CD14-positive monocyte (primary cell): ENCODE measurements at regions not wholly inside any gene's neighbourhood (a gene's known extent, or its start where the extent isn't known, plus 50 kb on each side); places are given as distances from the start of the nearest gene placed in this dataset.
A peak's percentile ranks its signal among the peaks of the same experiment; 100 is the strongest.

Experiments
- DNase-seq, 3 donors: peaks; one replicate each; pipeline ENCODE4 v3.0.0-alpha.2; 2011 to 2022
- H2AFZ ChIP-seq: 2 replicates; pipeline ENCODE4 v1.6.0; 2012; ENCODE audit warnings: mild to moderate bottlenecking, low read depth, low read length, inconsistent platforms; ENCODE audit not compliant: insufficient read depth, poor library complexity, severe bottlenecking
- H3K27ac ChIP-seq, 2 donors: 1 replicate in 1 of 2; 2 replicates in 1 of 2; pipeline ENCODE4 v1.5.1; 2012 to 2013; ENCODE audit warnings: low read length in 2 of 2, control low read depth in 1 of 2, inconsistent platforms in 1 of 2, low read depth in 1 of 2, mild to moderate bottlenecking in 1 of 2
- H3K27me3 ChIP-seq, 2 donors: one replicate each; pipeline versions ENCODE4 v1.6.0 to v1.6.1; 2011 to 2013; ENCODE audit warnings: low read length in 2 of 2; ENCODE audit not compliant: control insufficient read depth in 2 of 2, insufficient read depth in 2 of 2
- H3K36me3 ChIP-seq, 2 donors: replicated peaks in 1 of 2; 1 replicate in 1 of 2; 2 replicates in 1 of 2; pipeline versions ENCODE4 v1.5.1 to v1.6.1; 2012 to 2013; ENCODE audit warnings: low read length in 2 of 2, control low read depth in 1 of 2, inconsistent platforms in 1 of 2, mild to moderate bottlenecking in 1 of 2; ENCODE audit not compliant: insufficient read depth in 2 of 2, control insufficient read depth in 1 of 2
- H3K4me1 ChIP-seq, 2 donors: 1 replicate in 1 of 2; 2 replicates in 1 of 2; pipeline versions ENCODE4 v1.5.1 to v1.6.1; 2012 to 2013; ENCODE audit warnings: low read length in 2 of 2, control low read depth in 1 of 2, inconsistent platforms in 1 of 2, mild to moderate bottlenecking in 1 of 2, moderate library complexity in 1 of 2; ENCODE audit not compliant: insufficient read depth in 2 of 2, control insufficient read depth in 1 of 2
- H3K4me2 ChIP-seq: replicated peaks from 2 replicates; pipeline ENCODE3; 2012; ENCODE audit warnings: low read length, moderate library complexity, mild to moderate bottlenecking; ENCODE audit not compliant: poor library complexity, severe bottlenecking; ENCODE audit errors: extremely low read depth
- H3K4me3 ChIP-seq, 3 experiments: fragments of 200-600 bp in 1 of 3; sonication (generic) in 1 of 3; replicated peaks in 1 of 3; 1 replicate in 2 of 3; 2 replicates in 1 of 3; pipeline ENCODE4 v1.5.1; 2011 to 2013; ENCODE audit warnings: low read length in 3 of 3, mild to moderate bottlenecking in 3 of 3, control low read depth in 2 of 3, low read depth in 2 of 3, inconsistent platforms in 1 of 3, moderate library complexity in 1 of 3
- H3K79me2 ChIP-seq: 2 replicates; pipeline ENCODE4 v1.6.0; 2012; ENCODE audit warnings: mild to moderate bottlenecking, control low read depth, inconsistent platforms, low read length, moderate library complexity; ENCODE audit not compliant: insufficient read depth
- H3K9ac ChIP-seq: 2 replicates; pipeline ENCODE4 v1.6.0; 2017; ENCODE audit warnings: low read length, mild to moderate bottlenecking; ENCODE audit not compliant: insufficient read depth, poor library complexity, severe bottlenecking
- H3K9me3 ChIP-seq, 2 donors: replicated peaks in 1 of 2; 1 replicate in 1 of 2; 2 replicates in 1 of 2; pipeline versions ENCODE4 v1.5.1 to v1.6.1; 2012 to 2013; ENCODE audit warnings: low read length in 2 of 2, control low read depth in 1 of 2; ENCODE audit not compliant: control insufficient read depth in 1 of 2, insufficient read depth in 1 of 2
- H4K20me1 ChIP-seq: 2 replicates; pipeline ENCODE4 v1.6.0; 2012; ENCODE audit warnings: mild to moderate bottlenecking, low read length, control low read depth, moderate library complexity; ENCODE audit not compliant: insufficient read depth
- H3K27ac Mint-ChIP-seq, 7 donors: one replicate each; pipeline ENCODE4 v1.8.0; 2020; ENCODE audit warnings: mild to moderate bottlenecking in 7 of 7, mixed read lengths in 7 of 7, moderate library complexity in 6 of 7, inconsistent platforms in 2 of 7
- H3K27me3 Mint-ChIP-seq, 3 donors: one replicate each; pipeline ENCODE4 v1.8.0; 2021 to 2022; ENCODE audit warnings: low read depth in 3 of 3, mild to moderate bottlenecking in 3 of 3, mixed read lengths in 3 of 3, moderate library complexity in 3 of 3, inconsistent platforms in 1 of 3
- H3K36me3 Mint-ChIP-seq, 2 donors: one replicate each; pipeline ENCODE4 v1.8.0; 2020; ENCODE audit warnings: mixed read lengths in 2 of 2, inconsistent platforms in 1 of 2, mild to moderate bottlenecking in 1 of 2
- H3K4me1 Mint-ChIP-seq: one replicate; pipeline ENCODE4 v1.8.0; 2020; ENCODE audit warnings: mild to moderate bottlenecking, mixed read lengths
- H3K4me3 Mint-ChIP-seq, 2 donors: one replicate each; pipeline ENCODE4 v1.8.0; 2020; ENCODE audit warnings: mild to moderate bottlenecking in 2 of 2, mixed read lengths in 2 of 2, moderate library complexity in 1 of 2
- H3K9me3 Mint-ChIP-seq, 7 donors: one replicate each; pipeline ENCODE4 v1.8.0; 2020 to 2022; ENCODE audit warnings: mixed read lengths in 7 of 7, mild to moderate bottlenecking in 6 of 7, moderate library complexity in 6 of 7, inconsistent platforms in 2 of 7
- WGBS: methylation state at CpG from one replicate; pipeline ENCODE4 v1.1.5; 2013; ENCODE audit warnings: missing lambda C conversion rate; ENCODE audit not compliant: insufficient coverage; 5-methylcytosine and 5-hydroxymethylcytosine counted together
- intact Hi-C, 2 donors: fragments of 100-400 bp; cut with micrococcal nuclease; formaldehyde crosslinking; loops; one replicate each; pipeline versions ENCODE4 v1.15.0 to v1.15.1; 2023
- TF ChIP-seq, protein P1 (sequence below): fragments of 200-600 bp; IDR thresholded peaks from one replicate; pipeline ENCODE4 v1.8.0; 2022; ENCODE audit warnings: antibody characterized with exemption, mild to moderate bottlenecking

DNA sequence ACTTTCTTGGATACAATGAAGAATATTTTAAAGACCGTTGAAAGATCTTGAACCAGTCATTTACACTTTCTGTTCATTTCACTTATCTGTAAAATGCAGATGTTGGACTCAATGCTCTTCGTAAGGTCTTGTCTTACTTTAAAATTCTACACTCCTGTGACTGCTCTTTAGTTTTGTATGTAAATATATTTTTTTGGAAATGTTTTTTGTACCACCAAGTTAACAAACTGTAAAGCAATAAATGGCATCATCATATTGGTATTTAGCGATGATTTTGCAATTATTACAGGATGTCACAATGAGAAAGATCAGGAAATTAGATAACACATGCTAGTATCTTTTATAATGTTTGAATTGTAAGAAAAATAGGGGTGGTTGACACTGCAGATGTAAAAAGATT lies 80.8 kb upstream of the GNAQ start:
- peaks cover 8 to 33% of the 10 kb centered on the region in 2 donors for H3K4me1 ChIP-seq
- H3K27ac Mint-ChIP-seq: no peak overlapping the region
- DNase-seq: no peak
- no peak overlapping the region for H3K4me3 ChIP-seq
- no peak overlapping the region for H3K9ac ChIP-seq
- H4K20me1 ChIP-seq: no peaks in the 10 kb centered on the region
- WGBS: no CpG with 5 or more reads among the region's 3 CpGs
- peaks cover 1 to 6% (median 4%) of the 10 kb centered on the region in 7 donors for H3K9me3 Mint-ChIP-seq
- no peaks in the 10 kb centered on the region for H3K27me3 ChIP-seq
- intact Hi-C loops: no loop called here
- peaks cover 0 to 4% of the 10 kb centered on the region in 2 donors for H3K36me3 Mint-ChIP-seq
- H3K4me1 Mint-ChIP-seq: peaks cover 33% of the 10 kb centered on the region
- no peaks in the 10 kb centered on the region for H3K36me3 ChIP-seq
- no peak overlapping the region for H3K4me2 ChIP-seq
- TF ChIP-seq, protein P1, sequence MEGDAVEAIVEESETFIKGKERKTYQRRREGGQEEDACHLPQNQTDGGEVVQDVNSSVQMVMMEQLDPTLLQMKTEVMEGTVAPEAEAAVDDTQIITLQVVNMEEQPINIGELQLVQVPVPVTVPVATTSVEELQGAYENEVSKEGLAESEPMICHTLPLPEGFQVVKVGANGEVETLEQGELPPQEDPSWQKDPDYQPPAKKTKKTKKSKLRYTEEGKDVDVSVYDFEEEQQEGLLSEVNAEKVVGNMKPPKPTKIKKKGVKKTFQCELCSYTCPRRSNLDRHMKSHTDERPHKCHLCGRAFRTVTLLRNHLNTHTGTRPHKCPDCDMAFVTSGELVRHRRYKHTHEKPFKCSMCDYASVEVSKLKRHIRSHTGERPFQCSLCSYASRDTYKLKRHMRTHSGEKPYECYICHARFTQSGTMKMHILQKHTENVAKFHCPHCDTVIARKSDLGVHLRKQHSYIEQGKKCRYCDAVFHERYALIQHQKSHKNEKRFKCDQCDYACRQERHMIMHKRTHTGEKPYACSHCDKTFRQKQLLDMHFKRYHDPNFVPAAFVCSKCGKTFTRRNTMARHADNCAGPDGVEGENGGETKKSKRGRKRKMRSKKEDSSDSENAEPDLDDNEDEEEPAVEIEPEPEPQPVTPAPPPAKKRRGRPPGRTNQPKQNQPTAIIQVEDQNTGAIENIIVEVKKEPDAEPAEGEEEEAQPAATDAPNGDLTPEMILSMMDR: no peak
- peaks cover 0 to 4% of the 10 kb centered on the region in 2 donors for H3K9me3 ChIP-seq
- peaks cover 0 to 3% (median 3%) of the 10 kb centered on the region in 3 donors for H3K27me3 Mint-ChIP-seq
- no peaks in the 10 kb centered on the region for H3K79me2 ChIP-seq
- no peak overlapping the region for H3K4me3 Mint-ChIP-seq
- no peak overlapping the region for H2AFZ ChIP-seq
- H3K27ac ChIP-seq: no peak overlapping the region

DNA sequence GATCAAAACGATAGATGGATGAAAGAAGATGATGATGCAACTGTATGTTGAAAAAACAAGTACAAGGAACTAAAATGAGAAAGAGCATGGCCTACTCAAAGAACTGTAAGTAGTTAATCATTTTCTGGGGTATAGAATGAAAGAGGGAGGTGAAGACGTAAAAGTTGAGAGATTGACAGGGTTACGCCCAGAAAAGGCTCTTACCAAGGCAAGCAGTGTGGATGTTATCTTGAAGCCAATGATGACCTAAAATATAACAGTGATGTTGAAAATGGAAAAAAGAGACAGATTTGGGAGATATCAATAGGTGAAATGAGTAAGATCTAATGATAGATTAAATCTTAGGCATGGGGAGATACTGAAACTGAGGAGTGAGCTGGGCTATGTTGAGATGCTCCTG lies 80.4 kb upstream of the GNAQ start:
- Histone ChIP-seq H3K27ac (no peak overlapping the region), H3K4me2 (no peak overlapping the region), H3K27me3 (no peaks in the 10 kb centered on the region), H3K9me3 (peaks cover 0 to 8% of the 10 kb centered on the region in 2 donors), H3K36me3 (no peaks in the 10 kb centered on the region), H3K9ac (no peak overlapping the region), H3K79me2 (no peaks in the 10 kb centered on the region), H4K20me1 (no peaks in the 10 kb centered on the region), H3K4me1 (peaks cover 12 to 37% of the 10 kb centered on the region in 2 donors), H2AFZ (no peak overlapping the region), H3K4me3 (no peak overlapping the region)
- H3K36me3 Mint-ChIP-seq: peaks cover 1 to 8% of the 10 kb centered on the region in 2 donors
- TF ChIP-seq, protein P1: no peak
- intact Hi-C loops: no loop called here
- peaks cover 37% of the 10 kb centered on the region for H3K4me1 Mint-ChIP-seq
- DNase-seq: no peak
- H3K4me3 Mint-ChIP-seq: no peak overlapping the region
- H3K27ac Mint-ChIP-seq: peak overlapping the region in 1 of 7 donors; percentile 20
- H3K27me3 Mint-ChIP-seq: peaks cover 0 to 4% (median 3%) of the 10 kb centered on the region in 3 donors
- 87% methylated on average over 2 of the region's 3 CpGs for WGBS
- peaks cover 5 to 9% (median 8%) of the 10 kb centered on the region in 7 donors for H3K9me3 Mint-ChIP-seq
